ENCODE measurements at regions not wholly inside any gene's neighbourhood (a gene's known extent, or its start where the extent isn't known, plus 50 kb on each side); places are given as distances from the start of the nearest gene placed in this dataset.
"Not testable (repeated sequence)": the region's sequence is repeated elsewhere in the genome, so short reads cannot be mapped to it uniquely, and the experiment has no call there.

GRCh38 chrX:96430756-96431455 lies 253.7 kb upstream of the DIAPH2 start:
- no peak for DNase-seq (ENCODE audit: low read depth)

- no peak for DNase-seq (ENCODE audit: low read depth)
These were observed 252.0 kb upstream of the DIAPH2 start for GRCh38 chrX:96432647-96433046.

GRCh38 chrX:96433409-96434077 lies 251.1 kb upstream of the DIAPH2 start:
- DNase-seq (ENCODE audit: low read depth), result no peak

- no peak for DNase-seq (ENCODE audit: low read depth)
These were observed 249.1 kb upstream of the DIAPH2 start for GRCh38 chrX:96435378-96436035.

GRCh38 chrX:96436105-96436504 lies 248.5 kb upstream of the DIAPH2 start:
- no peak for DNase-seq (ENCODE audit: low read depth)

- no peak for DNase-seq (ENCODE audit: low read depth)
These were observed 245.8 kb upstream of the DIAPH2 start for GRCh38 chrX:96438803-96439202.

GRCh38 chrX:96440941-96441340 lies 243.7 kb upstream of the DIAPH2 start:
- no peak for DNase-seq (ENCODE audit: low read depth)

- DNase-seq (ENCODE audit: low read depth), result no peak
These were observed 239.0 kb upstream of the DIAPH2 start for GRCh38 chrX:96445531-96446065.

GRCh38 chrX:96446524-96446923 lies 238.1 kb upstream of the DIAPH2 start:
- DNase-seq (ENCODE audit: low read depth), result no peak

GRCh38 chrX:96447161-96447560 lies 237.5 kb upstream of the DIAPH2 start:
- no peak for DNase-seq (ENCODE audit: low read depth)

GRCh38 chrX:96449191-96449590 lies 235.5 kb upstream of the DIAPH2 start:
- no peak for DNase-seq (ENCODE audit: low read depth)

- DNase-seq (ENCODE audit: low read depth), result no peak
These were observed 234.7 kb upstream of the DIAPH2 start for GRCh38 chrX:96449896-96450295.

GRCh38 chrX:96453139-96453538 lies 231.5 kb upstream of the DIAPH2 start:
- no peak for DNase-seq (ENCODE audit: low read depth)

GRCh38 chrX:96455078-96455477 lies 229.6 kb upstream of the DIAPH2 start:
- DNase-seq (ENCODE audit: low read depth), result no peak

- DNase-seq (ENCODE audit: low read depth), result no peak
These were observed 219.6 kb upstream of the DIAPH2 start for GRCh38 chrX:96464880-96465558.

GRCh38 chrX:96474029-96474740 lies 210.5 kb upstream of the DIAPH2 start:
- no peak for DNase-seq (ENCODE audit: low read depth)

- DNase-seq (ENCODE audit: low read depth), result no peak
These were observed 209.9 kb upstream of the DIAPH2 start for GRCh38 chrX:96474741-96475125.

GRCh38 chrX:96480081-96480480 lies 204.6 kb upstream of the DIAPH2 start:
- DNase-seq (ENCODE audit: low read depth), result no peak

- DNase-seq (ENCODE audit: low read depth), result no peak
These were observed 202.8 kb upstream of the DIAPH2 start for GRCh38 chrX:96481831-96482230.

GRCh38 chrX:96483647-96484160 lies 200.9 kb upstream of the DIAPH2 start:
- DNase-seq (ENCODE audit: low read depth), result no peak

GRCh38 chrX:96486687-96487086 lies 198.0 kb upstream of the DIAPH2 start:
- DNase-seq (ENCODE audit: low read depth), result not testable (repeated sequence)

GRCh38 chrX:96502507-96502906 lies 182.1 kb upstream of the DIAPH2 start:
- no peak for DNase-seq (ENCODE audit: low read depth)

Data from HS-27A (cell line).